OCI-LY7 (cell line): ENCODE measurements at regions not wholly inside any gene's neighbourhood (a gene's known extent, or its start where the extent isn't known, plus 50 kb on each side); places are given as distances from the start of the nearest gene placed in this dataset.

Experiments
- BruUV-seq: library from RNA; stranded (reverse); fragments of 400-500 nt; replicated peaks from 2 replicates; lab custom pipeline; 2021; lab: Mats Ljungman, UMichigan
- CTCF ChIA-PET: fragments of 300-600 bp; sonication (Branson Sonifier 250); formaldehyde crosslinking; loops from one replicate; lab custom pipeline; 2022; ENCODE audit warnings: antibody characterized with exemption; ENCODE audit not compliant: unreplicated experiment; lab: Charles Lee
- POLR2A ChIA-PET: fragments of 300-600 bp; sonication (Branson Sonifier 250); formaldehyde crosslinking; loops from one replicate; lab custom pipeline; 2022; ENCODE audit warnings: antibody characterized with exemption; lab: Charles Lee
- DNase-seq: peaks from one replicate; pipeline ENCODE4 v3.0.0-alpha.2; 2015; ENCODE audit warnings: low spot score
- H2AFZ ChIP-seq: fragments of 200-600 bp; sonication (generic), shearing (Covaris generic); 2 replicates; pipeline ENCODE4 v1.6.1; 2014; ENCODE audit warnings: mild to moderate bottlenecking, antibody characterized with exemption, low read length, moderate library complexity
- H3K27ac ChIP-seq: fragments of 200-600 bp; sonication (generic); 2 replicates; pipeline ENCODE4 v1.5.1; 2014; ENCODE audit warnings: mixed run types, low read depth, mild to moderate bottlenecking, moderate library complexity, low read length, inconsistent platforms; ENCODE audit not compliant: poor library complexity, severe bottlenecking
- H3K36me3 ChIP-seq: fragments of 200-600 bp; sonication (generic); 2 replicates; pipeline ENCODE4 v1.6.1; 2014; ENCODE audit warnings: mild to moderate bottlenecking, antibody characterized with exemption, low read length, moderate library complexity, mixed read lengths; ENCODE audit not compliant: insufficient read depth
- H3K4me1 ChIP-seq: fragments of 200-600 bp; sonication (generic); 2 replicates; pipeline ENCODE4 v1.5.1; 2014; ENCODE audit warnings: mild to moderate bottlenecking, low read length; ENCODE audit not compliant: insufficient read depth, poor library complexity, severe bottlenecking
- H3K4me2 ChIP-seq: fragments of 200-600 bp; sonication (generic); 2 replicates; pipeline ENCODE4 v1.6.1; 2014; ENCODE audit warnings: mild to moderate bottlenecking, low read length
- H3K4me3 ChIP-seq: fragments of 200-600 bp; sonication (generic); 2 replicates; pipeline ENCODE4 v1.5.1; 2014; ENCODE audit warnings: mild to moderate bottlenecking, low read depth, low read length; ENCODE audit not compliant: poor library complexity, severe bottlenecking
- H3K79me2 ChIP-seq: fragments of 200-600 bp; sonication (generic); 2 replicates; pipeline ENCODE4 v1.6.1; 2016; ENCODE audit warnings: low read depth, mild to moderate bottlenecking, low read length, moderate library complexity, mixed read lengths; ENCODE audit not compliant: insufficient read depth
- H3K9me2 ChIP-seq: fragments of 200-600 bp; sonication (generic); 2 replicates; pipeline ENCODE4 v1.6.1; 2016; ENCODE audit warnings: mild to moderate bottlenecking, low read length, mixed read lengths; ENCODE audit not compliant: insufficient read depth
- H3K9me3 ChIP-seq: fragments of 200-600 bp; sonication (generic); 2 replicates; pipeline ENCODE4 v1.6.1; 2014; ENCODE audit warnings: mild to moderate bottlenecking, mixed run types, low read length, mixed read lengths
- H4K20me1 ChIP-seq: fragments of 200-600 bp; sonication (generic); 2 replicates; pipeline ENCODE4 v1.6.1; 2014; ENCODE audit warnings: mild to moderate bottlenecking, antibody characterized with exemption, low read length, moderate library complexity, mixed read lengths; ENCODE audit not compliant: insufficient read depth
- EZH2phosphoT487 ChIP-seq: fragments of 200-600 bp; sonication (generic); IDR thresholded peaks from 2 replicates; pipeline ENCODE4 v1.6.1; 2018; ENCODE audit warnings: low read depth, borderline replicate concordance, mild to moderate bottlenecking, mixed run types, antibody characterized with exemption, low read length, moderate library complexity, mixed read lengths
- intact Hi-C: fragments of 100-400 bp; cut with micrococcal nuclease; formaldehyde crosslinking; loops from one replicate; pipeline ENCODE4 v1.10.0; 2022; ENCODE audit not compliant: unreplicated experiment
- TF ChIP-seq, protein P1 (sequence below): fragments of 200-600 bp; sonication (generic); conservative IDR thresholded peaks from 2 replicates; pipeline ENCODE4 v1.5.1; 2014; ENCODE audit warnings: mild to moderate bottlenecking, antibody characterized with exemption, low read length, moderate library complexity, mixed read lengths

DNA sequence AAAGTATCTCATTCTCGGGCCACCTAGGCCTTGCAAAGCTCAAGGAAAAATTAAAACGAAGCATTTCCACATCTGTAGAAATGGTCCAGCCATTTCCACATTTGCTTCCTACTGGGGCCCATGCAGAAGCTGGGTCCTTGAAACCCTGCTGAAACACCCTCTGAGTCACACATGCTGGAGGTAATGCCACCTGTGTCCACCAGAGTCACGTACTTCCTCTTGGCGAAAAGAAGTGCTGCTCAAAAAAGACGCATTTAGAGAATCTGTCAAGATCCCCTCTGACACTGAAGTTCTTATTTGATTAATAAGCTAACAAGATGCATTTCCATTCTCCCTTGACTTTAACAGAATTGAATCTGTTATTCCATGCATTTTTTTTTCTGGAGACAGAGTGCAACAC is 423.2 kb downstream of the PREX1 start:
- Histone ChIP-seq H3K79me2 (no peaks in the 10 kb centered on the region), H3K4me1 (no peaks in the 10 kb centered on the region), H2AFZ (no peak overlapping the region), H3K27ac (no peak overlapping the region), H3K9me3 (no peaks in the 10 kb centered on the region), H3K4me2 (no peak overlapping the region), H3K9me2 (no peaks in the 10 kb centered on the region), H4K20me1 (no peaks in the 10 kb centered on the region), H3K4me3 (no peak overlapping the region), H3K36me3 (no peaks in the 10 kb centered on the region)
- ChIA-PET POLR2A (no interaction called here), CTCF (no interaction called here)
- peak; percentile 16 for DNase-seq
- no peak for TF ChIP-seq EZH2phosphoT487
- TF ChIP-seq, protein P1, sequence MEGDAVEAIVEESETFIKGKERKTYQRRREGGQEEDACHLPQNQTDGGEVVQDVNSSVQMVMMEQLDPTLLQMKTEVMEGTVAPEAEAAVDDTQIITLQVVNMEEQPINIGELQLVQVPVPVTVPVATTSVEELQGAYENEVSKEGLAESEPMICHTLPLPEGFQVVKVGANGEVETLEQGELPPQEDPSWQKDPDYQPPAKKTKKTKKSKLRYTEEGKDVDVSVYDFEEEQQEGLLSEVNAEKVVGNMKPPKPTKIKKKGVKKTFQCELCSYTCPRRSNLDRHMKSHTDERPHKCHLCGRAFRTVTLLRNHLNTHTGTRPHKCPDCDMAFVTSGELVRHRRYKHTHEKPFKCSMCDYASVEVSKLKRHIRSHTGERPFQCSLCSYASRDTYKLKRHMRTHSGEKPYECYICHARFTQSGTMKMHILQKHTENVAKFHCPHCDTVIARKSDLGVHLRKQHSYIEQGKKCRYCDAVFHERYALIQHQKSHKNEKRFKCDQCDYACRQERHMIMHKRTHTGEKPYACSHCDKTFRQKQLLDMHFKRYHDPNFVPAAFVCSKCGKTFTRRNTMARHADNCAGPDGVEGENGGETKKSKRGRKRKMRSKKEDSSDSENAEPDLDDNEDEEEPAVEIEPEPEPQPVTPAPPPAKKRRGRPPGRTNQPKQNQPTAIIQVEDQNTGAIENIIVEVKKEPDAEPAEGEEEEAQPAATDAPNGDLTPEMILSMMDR: peak; percentile 52
- intact Hi-C loops: no loop called here
- no TSS peak for BruUV-seq

DNA sequence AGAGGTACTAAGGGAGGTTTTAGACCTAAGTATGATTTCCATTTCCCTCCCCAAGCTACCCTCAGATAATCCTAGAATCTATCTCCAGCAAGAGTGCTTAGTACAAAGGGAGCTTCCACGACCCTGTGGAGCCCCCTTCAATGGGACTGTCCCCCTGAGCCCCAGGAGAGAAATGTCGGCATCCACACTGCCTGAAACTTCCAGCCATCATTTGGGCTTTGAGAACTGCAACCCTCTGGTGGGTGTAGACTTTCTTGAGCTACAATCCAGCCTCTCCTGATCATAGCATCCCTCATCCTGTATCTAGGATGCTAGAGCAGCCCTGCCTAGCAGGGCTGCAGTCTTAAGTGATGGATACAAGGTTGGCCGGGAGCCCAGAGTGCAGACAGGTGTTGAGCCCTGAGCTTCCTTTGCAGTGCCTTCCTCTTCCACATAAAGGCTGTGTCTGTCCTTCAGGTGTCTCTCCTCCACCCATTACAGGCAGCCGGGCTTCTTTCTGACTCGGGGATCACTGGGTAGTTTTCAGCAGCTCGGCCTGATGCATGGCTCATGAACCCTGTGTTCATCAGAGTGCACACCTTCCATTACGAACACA is 424.5 kb downstream of the PREX1 start:
- no peak overlapping the region for H3K4me2 ChIP-seq
- H3K9me2 ChIP-seq: no peaks in the 10 kb centered on the region
- BruUV-seq: no TSS peak
- no peaks in the 10 kb centered on the region for H4K20me1 ChIP-seq
- no peaks in the 10 kb centered on the region for H3K4me1 ChIP-seq
- TF ChIP-seq, protein P1: no peak
- no peak for TF ChIP-seq EZH2phosphoT487
- CTCF ChIA-PET: no interaction called here
- no peak overlapping the region for H3K4me3 ChIP-seq
- H3K27ac ChIP-seq: no peak overlapping the region
- no peak for DNase-seq
- H2AFZ ChIP-seq: no peak overlapping the region
- intact Hi-C loops: no loop called here
- POLR2A ChIA-PET: no interaction called here
- no peaks in the 10 kb centered on the region for H3K79me2 ChIP-seq
- no peaks in the 10 kb centered on the region for H3K36me3 ChIP-seq
- H3K9me3 ChIP-seq: no peaks in the 10 kb centered on the region

DNA sequence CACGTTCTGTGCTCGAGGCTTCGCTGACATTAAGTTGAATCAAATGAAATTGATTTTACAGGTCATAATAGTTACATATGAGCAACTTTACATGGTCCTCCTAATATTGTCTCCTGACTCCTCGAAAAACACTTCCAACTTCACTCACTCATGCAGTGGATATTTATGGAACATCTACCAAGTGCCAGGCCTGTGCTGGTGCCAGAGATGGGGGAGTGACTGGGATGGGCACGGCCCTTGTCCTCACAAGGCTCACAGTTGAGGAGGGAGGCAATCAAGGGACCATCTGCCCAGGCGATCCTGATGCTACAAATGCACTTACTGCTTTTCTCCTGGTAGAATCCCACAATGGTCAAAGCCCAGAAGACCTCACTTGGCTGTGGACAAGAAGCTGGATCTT is 426.4 kb downstream of the PREX1 start:
- Histone ChIP-seq H3K79me2 (no peaks in the 10 kb centered on the region), H4K20me1 (no peaks in the 10 kb centered on the region), H3K4me3 (no peak overlapping the region), H3K9me2 (no peaks in the 10 kb centered on the region), H3K27ac (no peak overlapping the region), H3K36me3 (no peaks in the 10 kb centered on the region), H3K9me3 (no peaks in the 10 kb centered on the region), H3K4me1 (no peaks in the 10 kb centered on the region), H3K4me2 (no peak overlapping the region), H2AFZ (no peak overlapping the region)
- ChIA-PET CTCF (no interaction called here), POLR2A (no interaction called here)
- no TSS peak for BruUV-seq
- DNase-seq: no peak
- TF ChIP-seq, protein P1: no peak
- no peak for TF ChIP-seq EZH2phosphoT487
- intact Hi-C loops: no loop called here
